ENCODE measurements at regions not wholly inside any gene's neighbourhood (a gene's known extent, or its start where the extent isn't known, plus 50 kb on each side); places are given as distances from the start of the nearest gene placed in this dataset.

- TF ChIP-seq POLR2AphosphoS5 (IDR thresholded peaks at IDR 0.05): no peak
- no peak for TF ChIP-seq CTCF (IDR thresholded peaks at IDR 0.05)
- no peak for TF ChIP-seq EP300 (IDR thresholded peaks at IDR 0.05)
Measured at GRCh38 chr10:124271676-124272075, 147.0 kb downstream of the OAT start.

Data from suprapubic skin (tissue), 4 donors.